Mucosa of stomach (tissue), 1 donor: ENCODE measurements at regions not wholly inside any gene's neighbourhood (a gene's known extent, or its start where the extent isn't known, plus 50 kb on each side); places are given as distances from the start of the nearest gene placed in this dataset.

Experiments
- H3K27me3 ChIP-seq: one replicate; pipeline ENCODE4 v1.7.0; 2013; ENCODE audit warnings: mild to moderate bottlenecking, low read length; ENCODE audit not compliant: control insufficient read depth, insufficient read depth
- H3K36me3 ChIP-seq: one replicate; pipeline ENCODE4 v1.7.0; 2013; ENCODE audit warnings: low read length; ENCODE audit not compliant: control insufficient read depth, insufficient read depth
- H3K4me1 ChIP-seq: one replicate; pipeline ENCODE4 v1.7.0; 2013; ENCODE audit warnings: mild to moderate bottlenecking, low read length; ENCODE audit not compliant: control insufficient read depth, insufficient read depth
- H3K4me3 ChIP-seq: one replicate; pipeline ENCODE4 v1.7.0; 2013; ENCODE audit warnings: low read length
- H3K9ac ChIP-seq: one replicate; pipeline ENCODE4 v1.7.0; 2013; ENCODE audit warnings: mild to moderate bottlenecking, low read length, moderate library complexity
- H3K9me3 ChIP-seq: one replicate; pipeline ENCODE4 v1.7.0; 2013; ENCODE audit warnings: mild to moderate bottlenecking, low read length, moderate library complexity; ENCODE audit not compliant: control insufficient read depth
- donor health status: Pancreatic carcinoma.

DNA sequence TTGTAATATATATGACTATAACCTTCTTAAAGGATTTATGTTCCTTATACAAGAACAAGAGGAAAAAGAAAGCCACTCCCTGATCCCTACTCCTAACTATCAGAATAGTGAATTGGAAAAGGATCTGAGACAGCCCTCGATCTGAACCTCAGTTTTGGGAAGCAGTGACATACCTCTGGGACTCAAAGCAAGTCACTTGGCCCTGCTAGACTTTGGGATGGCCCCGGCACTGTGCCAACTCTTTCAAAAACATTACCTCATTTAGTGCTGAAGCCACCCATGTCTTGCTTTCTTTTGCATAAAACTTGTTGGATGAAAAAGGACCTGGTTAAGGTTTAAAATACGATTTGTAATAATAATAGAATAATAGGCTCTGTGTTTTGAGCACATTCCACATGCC, 447.3 kb downstream of the FGF9 start:
- Histone ChIP-seq H3K9ac (no peak overlapping the region), H3K27me3 (no peaks in the 10 kb centered on the region), H3K4me1 (no peaks in the 10 kb centered on the region), H3K4me3 (no peak overlapping the region), H3K36me3 (no peaks in the 10 kb centered on the region), H3K9me3 (no peaks in the 10 kb centered on the region)

DNA sequence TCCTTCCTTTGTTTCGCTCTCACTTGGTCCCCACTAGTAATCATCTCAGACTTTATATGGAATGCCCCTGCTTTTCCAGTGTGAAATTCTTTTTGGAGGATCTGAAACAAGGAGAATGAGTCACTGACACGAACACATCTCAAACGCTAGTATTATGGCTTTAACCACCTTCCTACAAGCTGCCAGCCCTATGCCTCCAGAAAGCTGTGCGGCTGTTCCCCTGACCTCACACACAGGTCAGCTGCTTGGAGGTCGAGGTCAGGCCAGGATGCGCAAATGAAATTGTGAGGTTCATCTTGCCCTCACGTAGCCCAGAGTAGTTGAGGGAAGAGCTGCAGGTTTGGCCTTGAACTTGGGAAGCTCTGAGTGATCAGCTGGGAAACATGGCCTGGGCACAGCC, 449.8 kb downstream of the FGF9 start:
- Histone ChIP-seq H3K4me3 (no peak overlapping the region), H3K9ac (no peak overlapping the region), H3K27me3 (no peaks in the 10 kb centered on the region), H3K4me1 (no peaks in the 10 kb centered on the region), H3K9me3 (no peaks in the 10 kb centered on the region), H3K36me3 (no peaks in the 10 kb centered on the region)

DNA sequence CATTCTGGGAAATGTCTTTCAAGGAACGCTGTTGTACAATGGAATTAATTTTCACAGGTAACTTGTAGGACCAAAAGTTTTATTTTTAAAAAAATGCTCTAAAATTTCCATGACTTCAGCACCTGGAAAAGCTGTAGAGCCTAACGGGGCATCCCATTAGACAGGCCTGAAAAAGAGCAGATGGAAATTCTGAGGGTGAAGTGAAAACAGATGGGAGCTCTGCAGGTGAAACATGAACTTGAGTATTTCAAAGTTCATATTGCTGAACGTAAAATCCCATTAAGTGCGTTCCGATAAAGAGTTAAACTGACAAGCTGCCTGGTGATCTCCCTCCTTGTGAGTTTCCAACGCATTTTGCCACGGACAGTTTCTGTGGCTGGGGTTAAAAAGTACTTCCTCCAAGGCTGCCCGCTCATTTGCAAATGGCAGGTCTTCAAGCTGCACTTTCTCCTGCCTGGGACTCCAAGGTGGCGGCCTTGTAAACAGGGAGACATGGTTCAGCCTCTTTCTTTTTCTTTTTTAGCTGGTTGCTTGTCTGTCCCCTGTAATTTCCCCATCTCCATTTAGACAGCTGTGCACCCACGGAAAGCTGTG, 450.4 kb downstream of the FGF9 start:
- Histone ChIP-seq H3K4me1 (no peaks in the 10 kb centered on the region), H3K4me3 (no peak overlapping the region), H3K27me3 (no peaks in the 10 kb centered on the region), H3K9ac (no peak overlapping the region), H3K9me3 (no peaks in the 10 kb centered on the region), H3K36me3 (no peaks in the 10 kb centered on the region)

- H3K4me3 ChIP-seq, result no peak overlapping the region
- H3K9ac ChIP-seq, result no peak overlapping the region
- no peaks in the 10 kb centered on the region for H3K9me3 ChIP-seq
- H3K4me1 ChIP-seq, result no peaks in the 10 kb centered on the region
- H3K36me3 ChIP-seq, result no peaks in the 10 kb centered on the region
- no peaks in the 10 kb centered on the region for H3K27me3 ChIP-seq
Measured at GRCh38 chr13:22126433-22127021, 455.7 kb downstream of the FGF9 start.

DNA sequence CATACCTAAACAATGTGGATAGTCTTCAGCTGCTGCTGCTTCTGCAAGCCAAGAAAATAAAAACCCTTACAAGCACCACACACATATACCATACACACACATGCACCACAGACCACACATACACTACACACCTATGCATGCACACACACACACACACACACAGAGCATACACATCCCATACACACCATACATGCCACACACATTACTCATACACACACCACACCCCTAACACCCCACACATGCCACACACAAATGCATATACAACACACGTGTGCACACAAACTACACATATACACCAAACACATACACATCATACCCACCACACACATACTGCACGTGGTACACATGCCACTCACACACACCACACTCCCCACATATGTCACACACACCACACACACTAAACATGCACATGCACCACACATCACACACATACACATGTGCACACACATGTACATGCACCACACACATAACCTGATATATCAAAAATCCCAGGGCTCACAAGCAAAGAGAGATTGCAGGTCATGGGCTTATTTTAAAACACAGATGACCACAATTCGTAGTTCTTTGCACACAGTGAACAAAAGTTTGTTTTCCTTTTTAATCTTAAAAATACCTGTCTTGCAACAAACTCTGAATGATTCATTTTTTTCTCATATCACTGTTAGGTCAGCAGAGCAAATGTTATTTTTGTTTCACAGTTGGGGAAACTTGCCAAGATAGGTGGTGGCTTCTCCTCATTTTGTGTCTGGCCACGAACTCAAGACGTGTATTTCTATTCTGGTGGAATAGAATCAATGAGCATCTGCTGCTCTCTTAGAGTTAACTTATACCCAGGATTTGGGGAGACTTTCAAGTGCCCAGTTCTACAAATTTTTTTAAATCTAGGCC, 456.6 kb downstream of the FGF9 start:
- Histone ChIP-seq H3K36me3 (no peaks in the 10 kb centered on the region), H3K4me3 (no peak overlapping the region), H3K4me1 (no peaks in the 10 kb centered on the region), H3K9ac (no peak overlapping the region), H3K9me3 (no peaks in the 10 kb centered on the region), H3K27me3 (no peaks in the 10 kb centered on the region)

- Histone ChIP-seq H3K27me3 (no peaks in the 10 kb centered on the region), H3K9me3 (no peaks in the 10 kb centered on the region), H3K4me1 (no peaks in the 10 kb centered on the region), H3K9ac (no peak overlapping the region), H3K4me3 (no peak overlapping the region), H3K36me3 (no peaks in the 10 kb centered on the region)
Measured at GRCh38 chr13:22128441-22129408, 457.9 kb downstream of the FGF9 start.

DNA sequence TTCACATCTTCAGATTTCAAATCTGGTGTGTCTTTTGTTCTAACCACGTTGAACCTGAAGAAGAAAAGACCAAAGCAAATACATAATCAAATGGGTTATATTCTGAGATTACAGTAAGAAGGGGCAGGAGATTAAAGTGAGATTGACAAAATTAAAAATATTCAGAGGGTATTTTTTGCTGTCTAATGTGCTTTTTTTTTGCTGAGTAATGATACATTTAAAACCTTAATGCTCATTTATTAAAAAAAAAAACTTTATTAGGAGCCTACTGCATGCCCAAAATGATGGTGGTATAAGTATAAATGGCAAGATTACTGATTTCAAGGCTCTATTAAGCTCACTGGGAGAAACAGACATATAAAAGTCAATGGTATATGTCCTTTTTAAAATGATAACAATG, 459.4 kb downstream of the FGF9 start:
- no peaks in the 10 kb centered on the region for H3K36me3 ChIP-seq
- H3K4me3 ChIP-seq, result no peak overlapping the region
- H3K27me3 ChIP-seq, result no peaks in the 10 kb centered on the region
- H3K9ac ChIP-seq, result no peak overlapping the region
- H3K9me3 ChIP-seq, result no peaks in the 10 kb centered on the region
- H3K4me1 ChIP-seq, result no peaks in the 10 kb centered on the region

DNA sequence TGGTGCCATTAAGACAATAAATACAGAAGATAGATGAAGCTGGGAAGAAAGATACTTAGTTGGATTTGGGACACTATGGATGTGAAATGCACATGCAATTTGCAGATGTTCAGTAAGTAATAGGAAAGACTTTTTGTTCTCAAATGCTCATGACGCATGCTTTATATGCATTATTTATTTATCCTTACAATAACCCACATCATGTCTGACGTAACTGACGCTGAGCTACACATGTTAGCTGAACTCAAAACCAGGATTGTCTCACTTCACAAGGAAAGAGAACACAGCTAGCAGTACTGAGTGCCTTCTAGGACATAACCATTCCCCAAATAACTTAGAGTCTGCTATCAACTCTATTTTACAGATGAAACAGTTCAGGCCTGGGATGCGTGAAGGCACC, 463.4 kb downstream of the FGF9 start:
- no peak overlapping the region for H3K9ac ChIP-seq
- no peak overlapping the region for H3K4me3 ChIP-seq
- no peaks in the 10 kb centered on the region for H3K27me3 ChIP-seq
- no peaks in the 10 kb centered on the region for H3K4me1 ChIP-seq
- H3K36me3 ChIP-seq, result no peaks in the 10 kb centered on the region
- H3K9me3 ChIP-seq, result no peaks in the 10 kb centered on the region

DNA sequence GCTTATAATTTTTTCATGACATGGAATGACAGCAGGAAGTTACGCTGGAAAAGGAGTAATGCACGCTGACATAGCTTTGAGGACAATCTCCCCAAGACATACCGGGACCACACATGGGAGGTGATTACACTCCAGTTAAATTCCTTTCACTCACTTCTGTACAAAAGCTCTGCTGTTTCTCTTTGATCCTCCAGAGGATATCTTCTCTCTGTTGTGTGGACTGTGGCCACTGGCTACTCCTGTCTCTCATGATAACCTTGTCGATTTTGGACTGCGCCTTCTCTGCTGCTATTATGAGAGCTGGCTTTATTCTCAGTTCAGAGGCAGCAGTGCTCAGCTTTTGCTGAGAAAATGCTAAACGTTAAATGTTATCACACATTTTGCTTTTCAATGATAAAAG, 464.6 kb downstream of the FGF9 start:
- Histone ChIP-seq H3K27me3 (no peaks in the 10 kb centered on the region), H3K9ac (no peak overlapping the region), H3K36me3 (no peaks in the 10 kb centered on the region), H3K4me3 (no peak overlapping the region), H3K4me1 (no peaks in the 10 kb centered on the region), H3K9me3 (no peaks in the 10 kb centered on the region)

GRCh38 chr13:22137361-22138050, 466.6 kb downstream of the FGF9 start:
- no peak overlapping the region for H3K9ac ChIP-seq
- no peaks in the 10 kb centered on the region for H3K4me1 ChIP-seq
- no peaks in the 10 kb centered on the region for H3K9me3 ChIP-seq
- H3K36me3 ChIP-seq, result no peaks in the 10 kb centered on the region
- H3K27me3 ChIP-seq, result no peaks in the 10 kb centered on the region
- no peak overlapping the region for H3K4me3 ChIP-seq

- no peaks in the 10 kb centered on the region for H3K36me3 ChIP-seq
- H3K27me3 ChIP-seq, result no peaks in the 10 kb centered on the region
- H3K4me1 ChIP-seq, result no peaks in the 10 kb centered on the region
- H3K9me3 ChIP-seq, result no peaks in the 10 kb centered on the region
- H3K9ac ChIP-seq, result no peak overlapping the region
- H3K4me3 ChIP-seq, result no peak overlapping the region
Measured at GRCh38 chr13:22138947-22139346, 468.1 kb downstream of the FGF9 start.
